HCT116 (cell line): ENCODE measurements at regions not wholly inside any gene's neighbourhood (a gene's known extent, or its start where the extent isn't known, plus 50 kb on each side); places are given as distances from the start of the nearest gene placed in this dataset.

Source experiments
- ATAC-seq: fragments of 200-7000 bp; cut with Tn5 transposase; 2 replicates; pipeline ENCODE4 v1.9.1; 2020; ENCODE audit warnings: mild to moderate bottlenecking, moderate library complexity
- BruUV-seq: library from RNA; stranded (reverse); fragments of 400-500 nt; replicated peaks from 2 replicates; lab custom pipeline; 2021; lab: Mats Ljungman, UMichigan
- CTCF ChIA-PET: fragments of 300-600 bp; sonication (Branson Sonifier 250); formaldehyde crosslinking; loops from one replicate; lab custom pipeline; 2021; ENCODE audit warnings: antibody characterized with exemption; lab: Charles Lee
- POLR2A ChIA-PET: fragments of 300-600, 350-600 bp; sonication (Branson Sonifier 250); formaldehyde crosslinking; loops from one replicate; lab custom pipeline; 2021; ENCODE audit warnings: antibody characterized with exemption; lab: Charles Lee
- RAD21 ChIA-PET, 2 experiments: fragments of 300-600 bp; sonication (Branson Sonifier 250); formaldehyde crosslinking; loops; one replicate each; lab custom pipeline; 2023; ENCODE audit warnings: low total read pairs in 2 of 2; ENCODE audit not compliant: uncharacterized antibody in 2 of 2, unreplicated experiment in 2 of 2, low non-redundant PET in 1 of 2; lab: Charles Lee
- DNase-seq: peaks from one replicate; pipeline ENCODE4 v3.0.0-alpha.2; 2010; ENCODE audit warnings: low read depth, low spot score
- H2AFZ ChIP-seq: fragments of 200-600 bp; shearing (Covaris generic), sonication (generic); 2 replicates; pipeline ENCODE4 v1.6.1; 2017; ENCODE audit warnings: low read depth, mixed run types, mixed read lengths, antibody characterized with exemption, low read length; ENCODE audit not compliant: poor library complexity, severe bottlenecking
- H3K27ac ChIP-seq: 2 replicates; pipeline ENCODE4 v1.5.1; 2012; ENCODE audit warnings: low read depth, low read length
- H3K27me3 ChIP-seq: fragments of 200-600 bp; sonication (generic); 2 replicates; pipeline ENCODE4 v1.6.1; 2016; ENCODE audit warnings: mixed run types, low read length, mixed read lengths; ENCODE audit not compliant: insufficient read depth
- H3K36me3 ChIP-seq, 2 experiments: fragments of 200-500 bp in 1 of 2; fragments of 200-600 bp in 1 of 2; sonication (Bioruptor generic) in 1 of 2; sonication (generic) in 1 of 2; 2 replicates each; pipeline versions ENCODE4 v1.5.1 to v1.6.1; 2014 to 2016; ENCODE audit warnings: low read length in 2 of 2, inconsistent platforms in 1 of 2, mixed read lengths in 1 of 2, mixed run types in 1 of 2; ENCODE audit not compliant: insufficient read depth in 2 of 2, control insufficient read depth in 1 of 2
- H3K4me1 ChIP-seq, 2 experiments: fragments of 200-600 bp in 1 of 2; sonication (generic) in 1 of 2; 2 replicates each; pipeline versions ENCODE4 v1.5.1 to v1.6.1; 2012 to 2017; ENCODE audit warnings: low read length in 2 of 2, inconsistent platforms in 1 of 2, mild to moderate bottlenecking in 1 of 2, mixed read lengths in 1 of 2, mixed run types in 1 of 2, moderate library complexity in 1 of 2; ENCODE audit not compliant: insufficient read depth in 2 of 2, control insufficient read depth in 1 of 2
- H3K4me2 ChIP-seq: fragments of 200-600 bp; sonication (generic); 2 replicates; pipeline ENCODE4 v1.6.1; 2017; ENCODE audit warnings: mixed run types, low read length, mixed read lengths
- H3K4me3 ChIP-seq, 2 experiments: fragments of 200-600 bp in 1 of 2; sonication (generic) in 1 of 2; replicated peaks in 1 of 2; 2 replicates each; pipeline ENCODE4 v1.5.1; 2011 to 2016; ENCODE audit warnings: low read length in 2 of 2, control low read depth in 1 of 2, low read depth in 1 of 2, mild to moderate bottlenecking in 1 of 2, mixed read lengths in 1 of 2, mixed run types in 1 of 2
- H3K79me2 ChIP-seq: fragments of 200-600 bp; sonication (generic); 2 replicates; pipeline ENCODE4 v1.6.1; 2017; ENCODE audit warnings: mild to moderate bottlenecking, mixed run types, low read length, moderate library complexity, mixed read lengths; ENCODE audit not compliant: insufficient read depth
- H3K9ac ChIP-seq: fragments of 200-600 bp; sonication (generic); 2 replicates; pipeline ENCODE4 v1.6.1; 2016; ENCODE audit warnings: low read length, mixed read lengths
- H3K9me2 ChIP-seq: fragments of 200-600 bp; sonication (generic), shearing (Covaris generic); 2 replicates; pipeline ENCODE4 v1.6.1; 2017; ENCODE audit warnings: mixed run types, mild to moderate bottlenecking, moderate library complexity; ENCODE audit not compliant: insufficient read depth
- H3K9me3 ChIP-seq, 2 experiments: fragments of 200-500 bp in 1 of 2; fragments of 200-600 bp in 1 of 2; sonication (Bioruptor generic) in 1 of 2; sonication (generic) in 1 of 2; 2 replicates each; pipeline ENCODE4 v1.6.1; 2014 to 2017; ENCODE audit warnings: low read length in 2 of 2, mixed read lengths in 2 of 2, inconsistent platforms in 1 of 2, low read depth in 1 of 2, mild to moderate bottlenecking in 1 of 2, mixed run types in 1 of 2, moderate library complexity in 1 of 2; ENCODE audit not compliant: control insufficient read depth in 1 of 2, insufficient read depth in 1 of 2
- H4K20me1 ChIP-seq: fragments of 200-600 bp; sonication (generic), shearing (Covaris generic); 2 replicates; pipeline ENCODE4 v1.6.1; 2017; ENCODE audit warnings: mixed run types, mild to moderate bottlenecking, moderate library complexity; ENCODE audit not compliant: insufficient read depth
- ATF3 ChIP-seq: IDR thresholded peaks from 2 replicates; pipeline ENCODE4 v1.6.1; 2012
- CEBPB ChIP-seq: IDR thresholded peaks from 2 replicates; pipeline ENCODE4 v1.6.1; 2012; ENCODE audit warnings: low read depth
- JUND ChIP-seq: IDR thresholded peaks from 2 replicates; pipeline ENCODE4 v1.6.1; 2012
- POLR2AphosphoS5 ChIP-seq: IDR thresholded peaks from 2 replicates; pipeline ENCODE4 v1.6.1; 2011; ENCODE audit warnings: mild to moderate bottlenecking, low read depth, low read length, moderate library complexity
- YY1 ChIP-seq: IDR thresholded peaks from 2 replicates; pipeline ENCODE4 v1.6.1; 2011; ENCODE audit warnings: low read length, low read depth, moderate library complexity, mild to moderate bottlenecking; ENCODE audit not compliant: insufficient replicate concordance; ENCODE audit errors: extremely low read depth
- ZBTB33 ChIP-seq: IDR thresholded peaks from 2 replicates; pipeline ENCODE4 v1.6.1; 2011; ENCODE audit warnings: mild to moderate bottlenecking, low read length, moderate library complexity; ENCODE audit not compliant: insufficient replicate concordance; ENCODE audit errors: extremely low read depth
- ZFX ChIP-seq: fragments of 450-650 bp; IDR thresholded peaks from 2 replicates; pipeline ENCODE4 v1.6.1; 2017
- intact Hi-C: fragments of 100-400 bp; cut with micrococcal nuclease; formaldehyde crosslinking; loops from 2 replicates; pipeline ENCODE4 v1.10.0; 2022
- TF ChIP-seq, protein P1 (sequence below), 3 experiments: fragments of 200-600 bp in 1 of 3; sonication (generic) in 1 of 3; IDR thresholded peaks in 2 of 3; conservative IDR thresholded peaks in 1 of 3; 2 replicates each; pipeline ENCODE4 v1.5.1; 2012 to 2017; ENCODE audit warnings: low read depth in 2 of 3, low read length in 2 of 3, antibody characterized with exemption in 1 of 3, borderline replicate concordance in 1 of 3, control low read depth in 1 of 3, mild to moderate bottlenecking in 1 of 3, mixed read lengths in 1 of 3, mixed run types in 1 of 3, moderate library complexity in 1 of 3; ENCODE audit not compliant: insufficient read depth in 1 of 3

- no peaks in the 10 kb centered on the region for H3K9me2 ChIP-seq
- H3K9me3 ChIP-seq = no peaks in the 10 kb centered on the region
- no peak overlapping the region for H3K27ac ChIP-seq
- H3K4me3 ChIP-seq = no peak overlapping the region
- no peak overlapping the region for H2AFZ ChIP-seq
- H3K9ac ChIP-seq = no peak overlapping the region
- H3K4me1 ChIP-seq = peaks cover 2 to 4% of the 10 kb centered on the region in 2 experiments; a peak in 2 of 4 replicates
- H4K20me1 ChIP-seq = no peaks in the 10 kb centered on the region
- no peak for DNase-seq
- TF ChIP-seq POLR2AphosphoS5 (no peak), YY1 (no peak), ATF3 (no peak), JUND (no peak), ZBTB33 (no peak), ZFX (no peak), CEBPB (no peak)
- TF ChIP-seq, protein P1, sequence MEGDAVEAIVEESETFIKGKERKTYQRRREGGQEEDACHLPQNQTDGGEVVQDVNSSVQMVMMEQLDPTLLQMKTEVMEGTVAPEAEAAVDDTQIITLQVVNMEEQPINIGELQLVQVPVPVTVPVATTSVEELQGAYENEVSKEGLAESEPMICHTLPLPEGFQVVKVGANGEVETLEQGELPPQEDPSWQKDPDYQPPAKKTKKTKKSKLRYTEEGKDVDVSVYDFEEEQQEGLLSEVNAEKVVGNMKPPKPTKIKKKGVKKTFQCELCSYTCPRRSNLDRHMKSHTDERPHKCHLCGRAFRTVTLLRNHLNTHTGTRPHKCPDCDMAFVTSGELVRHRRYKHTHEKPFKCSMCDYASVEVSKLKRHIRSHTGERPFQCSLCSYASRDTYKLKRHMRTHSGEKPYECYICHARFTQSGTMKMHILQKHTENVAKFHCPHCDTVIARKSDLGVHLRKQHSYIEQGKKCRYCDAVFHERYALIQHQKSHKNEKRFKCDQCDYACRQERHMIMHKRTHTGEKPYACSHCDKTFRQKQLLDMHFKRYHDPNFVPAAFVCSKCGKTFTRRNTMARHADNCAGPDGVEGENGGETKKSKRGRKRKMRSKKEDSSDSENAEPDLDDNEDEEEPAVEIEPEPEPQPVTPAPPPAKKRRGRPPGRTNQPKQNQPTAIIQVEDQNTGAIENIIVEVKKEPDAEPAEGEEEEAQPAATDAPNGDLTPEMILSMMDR (IDR thresholded peaks at IDR 0.05 in 2 of 3, conservative IDR thresholded peaks at IDR 0.05 in 1 of 3; ENCODE audit: borderline replicate concordance in 1 of 3, insufficient read depth in 1 of 3, low read depth in 2 of 3, low read length in 2 of 3) = no peak
- H3K4me2 ChIP-seq = no peak overlapping the region
- ATAC-seq = no peak
- H3K36me3 ChIP-seq = no peaks in the 10 kb centered on the region
- BruUV-seq = no TSS peak
- no peaks in the 10 kb centered on the region for H3K79me2 ChIP-seq
- intact Hi-C loops = no loop called here
- RAD21 ChIA-PET = no interaction called here
- H3K27me3 ChIP-seq = no peaks in the 10 kb centered on the region
- POLR2A ChIA-PET = no interaction called here
- CTCF ChIA-PET = no interaction called here
Observed at GRCh38 chr4:3832536-3833220, 66.5 kb downstream of the ADRA2C start.
